H54 (cell line): ENCODE measurements at regions not wholly inside any gene's neighbourhood (a gene's known extent, or its start where the extent isn't known, plus 50 kb on each side); places are given as distances from the start of the nearest gene placed in this dataset.

Experiments used
- DNase-seq: peaks from one replicate; pipeline ENCODE4 v3.0.0; 2011; ENCODE audit warnings: low spot score, mixed read lengths; ENCODE audit not compliant: insufficient read length
- FAIRE-seq: peaks from 3 replicates; lab custom pipeline; 2011; peaks lifted over from hg19 to GRCh38; lab: Jason Lieb, UNC
- POLR2A ChIP-seq: IDR thresholded peaks from 2 replicates; pipeline ENCODE4 v1.6.1; 2011; ENCODE audit warnings: low read depth, mild to moderate bottlenecking, low read length

DNA sequence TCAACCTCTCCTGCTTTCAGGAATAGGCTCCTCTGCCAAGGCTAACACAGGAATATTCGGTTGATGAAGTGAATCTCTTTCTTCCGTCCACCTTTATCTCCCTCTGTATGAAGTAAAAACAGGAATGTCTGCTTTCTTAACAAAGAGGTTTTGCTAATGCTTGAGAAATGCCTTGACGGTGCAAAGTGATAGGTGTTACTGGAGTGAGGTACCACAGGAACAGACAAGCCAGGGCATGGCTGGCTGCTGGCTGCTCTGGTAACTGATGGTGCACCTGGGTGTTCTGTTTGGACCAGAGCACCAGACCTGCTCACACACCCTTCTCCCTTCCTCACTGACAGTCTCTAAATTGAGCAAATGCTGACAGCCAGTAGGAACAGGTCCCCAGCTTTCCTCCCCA lies 174.0 kb upstream of the FBXL4 start:
- TF ChIP-seq POLR2A: no peak
- FAIRE-seq (no peak), DNase-seq (no peak)

DNA sequence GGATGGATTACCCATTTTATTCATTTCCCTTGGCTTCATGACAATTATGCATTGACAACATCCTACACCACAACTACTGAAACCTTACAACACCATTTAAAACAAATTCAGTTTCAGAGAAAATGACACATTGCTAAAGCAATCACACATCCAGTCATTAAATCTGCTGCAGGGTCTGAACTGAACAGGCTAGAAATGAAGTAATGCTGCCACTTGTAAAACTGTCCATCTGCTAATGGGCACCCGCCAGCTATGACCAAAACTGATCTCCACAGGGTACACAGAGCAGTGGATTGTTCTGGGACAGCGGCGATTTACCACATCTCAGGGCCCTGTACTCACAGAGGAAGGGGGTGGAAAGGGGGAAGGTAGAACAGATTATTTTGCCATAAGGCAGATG lies 172.9 kb upstream of the FBXL4 start:
- DNase-seq: no peak
- no peak for TF ChIP-seq POLR2A
- FAIRE-seq: no peak

DNA sequence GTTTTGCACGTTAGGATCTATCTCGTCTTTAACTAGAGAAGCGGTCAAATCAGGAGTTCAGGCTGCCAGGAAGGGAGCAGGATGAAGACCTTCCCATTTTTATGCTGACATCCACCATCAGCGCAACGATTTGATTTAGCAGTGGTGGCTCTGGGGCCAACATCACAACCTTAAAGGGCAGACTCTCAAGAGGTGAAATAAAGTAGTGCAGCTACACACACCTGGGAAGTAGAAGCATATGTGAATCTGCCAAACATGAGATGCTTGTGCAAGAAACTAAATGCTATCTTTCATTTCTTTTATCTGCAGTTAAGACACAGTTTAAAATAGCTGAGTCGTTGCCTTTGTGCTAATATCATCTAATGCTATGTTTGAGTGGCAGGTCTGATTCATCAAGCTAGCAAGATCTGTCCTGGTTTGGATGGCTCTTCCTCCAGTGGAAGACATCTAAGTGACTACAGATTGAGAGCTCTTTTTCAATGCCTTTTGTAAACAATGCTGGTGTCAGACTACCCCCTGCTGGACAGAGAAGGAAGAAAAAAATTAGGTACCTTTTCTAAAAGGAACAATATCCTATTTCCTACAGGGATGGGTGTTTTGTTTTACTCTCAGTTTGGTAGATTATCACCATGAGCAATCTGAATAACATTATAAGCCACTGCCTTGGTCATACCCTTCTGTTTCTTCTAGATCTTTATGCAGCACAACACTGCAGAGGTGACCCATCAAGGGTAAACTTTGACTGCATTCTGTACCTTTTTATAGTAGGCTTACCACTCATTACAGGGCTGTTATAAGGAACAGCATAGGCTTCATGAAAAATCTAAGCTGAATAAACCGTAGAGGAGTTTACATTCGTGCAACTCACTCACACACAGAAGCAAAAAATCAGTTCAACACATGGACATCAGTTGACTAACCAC lies 171.6 kb upstream of the FBXL4 start:
- DNase-seq (peak; percentile 3), FAIRE-seq (peak; percentile 69)
- TF ChIP-seq POLR2A: no peak

DNA sequence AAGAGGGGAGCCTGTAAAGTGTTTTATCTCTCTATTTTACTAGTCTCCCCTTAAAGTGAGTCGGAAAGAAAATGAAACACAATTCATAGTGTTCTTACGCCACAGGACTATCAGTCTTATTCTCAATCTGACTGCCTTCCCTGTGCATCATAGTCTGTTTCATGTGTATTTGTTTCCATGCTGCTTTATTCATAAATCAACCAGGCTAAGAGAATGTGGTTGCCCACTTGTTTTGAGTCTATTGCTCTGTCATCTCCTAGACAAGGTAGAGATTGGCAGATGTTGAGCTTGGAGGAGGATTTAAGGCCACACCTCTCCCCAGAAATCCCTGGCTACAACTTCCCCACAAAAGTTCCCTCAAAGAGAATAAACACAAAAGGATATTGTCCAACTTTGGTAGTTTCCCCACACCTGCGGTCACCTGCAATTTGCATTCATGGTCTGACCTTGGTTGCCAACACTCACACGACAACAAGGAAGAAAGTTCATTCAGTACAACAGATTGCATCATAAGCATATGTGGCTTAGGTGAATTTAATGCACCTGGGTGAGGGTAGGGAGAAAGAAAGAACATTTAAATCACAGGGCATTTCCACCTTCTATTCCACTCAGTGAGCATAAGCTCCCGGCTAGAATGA lies 167.1 kb upstream of the FBXL4 start:
- DNase-seq (no peak), FAIRE-seq (no peak)
- TF ChIP-seq POLR2A: no peak

DNA sequence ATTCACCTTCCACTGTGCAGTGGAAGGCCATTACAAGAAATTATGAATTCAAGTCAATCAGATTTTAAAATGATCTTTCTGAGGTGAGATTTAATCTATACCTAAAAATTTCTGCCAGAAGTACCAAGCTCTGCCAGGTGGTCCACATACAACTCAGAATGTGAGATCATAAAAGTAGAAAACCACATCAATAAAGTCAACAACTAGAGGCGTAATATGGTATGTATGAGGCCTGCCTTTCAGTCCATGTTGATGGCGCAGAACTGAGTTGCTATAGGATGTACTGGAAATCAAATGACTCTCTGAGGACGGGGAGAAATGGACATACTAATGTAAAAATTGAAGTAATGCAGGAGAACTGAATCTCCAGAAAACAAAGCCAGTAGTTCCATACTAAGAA lies 163.8 kb upstream of the FBXL4 start:
- DNase-seq (no peak), FAIRE-seq (no peak)
- no peak for TF ChIP-seq POLR2A

DNA sequence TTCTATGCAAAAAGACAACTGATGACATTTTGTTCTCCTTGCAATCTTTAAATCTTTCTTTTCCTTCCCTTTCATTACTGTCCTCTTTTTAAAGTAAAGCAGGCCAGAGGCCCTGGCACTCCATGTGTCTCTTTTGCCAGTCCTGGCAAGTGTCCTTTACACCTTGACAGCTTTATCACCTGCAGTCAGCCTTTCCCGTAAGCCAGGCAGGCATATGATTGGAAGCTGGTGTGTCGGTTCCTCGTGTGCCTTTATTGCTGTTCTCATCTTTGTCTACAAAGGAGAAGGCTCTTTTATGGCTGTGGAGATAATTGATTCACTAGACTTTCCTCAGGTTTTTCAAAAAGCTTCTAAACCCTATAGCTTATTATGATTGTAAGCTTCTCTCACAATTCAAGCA lies 162.3 kb upstream of the FBXL4 start:
- no peak for DNase-seq
- no peak for TF ChIP-seq POLR2A
- FAIRE-seq: no peak

DNA sequence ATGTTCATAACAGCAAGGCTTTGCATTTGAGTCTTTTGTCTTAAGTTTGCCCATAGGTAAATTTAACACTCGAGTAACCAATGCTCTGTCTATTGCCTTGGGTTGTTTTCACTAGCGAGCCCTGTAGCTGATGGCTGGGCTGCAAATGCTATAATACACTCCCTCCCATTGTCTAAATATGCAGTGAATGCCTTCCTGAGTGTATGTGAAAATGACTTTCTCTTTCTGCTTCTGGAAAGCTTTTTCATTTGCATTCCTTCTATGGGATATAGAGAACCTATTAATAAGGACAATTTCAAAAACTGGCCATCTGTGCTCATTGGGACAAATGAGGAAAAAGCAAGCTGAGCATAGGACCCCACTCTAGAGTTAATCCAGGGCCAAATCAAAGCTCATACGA lies 156.5 kb upstream of the FBXL4 start:
- FAIRE-seq: no peak

DNA sequence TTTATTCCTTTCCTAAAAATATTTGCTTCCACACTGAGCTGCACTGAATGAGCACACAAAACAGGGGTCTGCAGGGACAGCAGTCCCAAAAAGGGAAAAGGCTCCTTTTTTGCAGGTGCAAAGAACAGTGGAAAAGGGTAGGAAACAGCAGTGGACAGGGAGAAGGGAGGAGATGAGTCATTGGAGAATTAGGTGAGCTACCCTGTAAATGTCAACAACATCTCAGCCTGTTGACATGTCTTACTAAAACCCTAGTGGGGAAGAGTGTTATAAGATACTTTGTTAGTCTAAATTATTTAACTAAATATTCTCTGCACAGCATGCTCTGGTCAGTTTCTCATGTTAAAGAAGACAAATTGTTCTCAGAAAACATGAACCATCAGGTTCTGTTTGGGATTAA lies 151.5 kb upstream of the FBXL4 start:
- no peak for TF ChIP-seq POLR2A
- FAIRE-seq (no peak), DNase-seq (no peak)

More for the DNA sequence above, 156.5 kb upstream of the FBXL4 start:
- DNase-seq: no peak
- no peak for TF ChIP-seq POLR2A

DNA sequence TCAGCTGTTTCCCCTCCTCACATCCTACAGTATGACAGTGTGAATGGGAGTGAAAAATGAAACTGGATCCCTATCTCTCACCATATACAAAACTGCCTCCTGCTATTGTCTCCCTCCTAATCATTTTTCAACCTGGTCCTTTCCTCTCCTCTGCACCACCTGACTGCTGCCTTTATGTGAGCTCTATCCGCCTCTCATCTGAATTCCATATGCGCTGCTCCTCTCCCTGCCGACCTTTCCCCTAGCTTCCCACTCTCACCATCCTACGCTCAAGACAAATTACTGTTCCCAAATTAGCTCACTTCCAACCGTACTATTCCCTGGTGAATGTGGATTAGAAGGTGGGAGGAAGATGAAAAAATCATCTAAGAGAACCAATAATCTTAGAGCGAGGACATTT lies 148.4 kb upstream of the FBXL4 start:
- FAIRE-seq (no peak), DNase-seq (no peak)
- no peak for TF ChIP-seq POLR2A

DNA sequence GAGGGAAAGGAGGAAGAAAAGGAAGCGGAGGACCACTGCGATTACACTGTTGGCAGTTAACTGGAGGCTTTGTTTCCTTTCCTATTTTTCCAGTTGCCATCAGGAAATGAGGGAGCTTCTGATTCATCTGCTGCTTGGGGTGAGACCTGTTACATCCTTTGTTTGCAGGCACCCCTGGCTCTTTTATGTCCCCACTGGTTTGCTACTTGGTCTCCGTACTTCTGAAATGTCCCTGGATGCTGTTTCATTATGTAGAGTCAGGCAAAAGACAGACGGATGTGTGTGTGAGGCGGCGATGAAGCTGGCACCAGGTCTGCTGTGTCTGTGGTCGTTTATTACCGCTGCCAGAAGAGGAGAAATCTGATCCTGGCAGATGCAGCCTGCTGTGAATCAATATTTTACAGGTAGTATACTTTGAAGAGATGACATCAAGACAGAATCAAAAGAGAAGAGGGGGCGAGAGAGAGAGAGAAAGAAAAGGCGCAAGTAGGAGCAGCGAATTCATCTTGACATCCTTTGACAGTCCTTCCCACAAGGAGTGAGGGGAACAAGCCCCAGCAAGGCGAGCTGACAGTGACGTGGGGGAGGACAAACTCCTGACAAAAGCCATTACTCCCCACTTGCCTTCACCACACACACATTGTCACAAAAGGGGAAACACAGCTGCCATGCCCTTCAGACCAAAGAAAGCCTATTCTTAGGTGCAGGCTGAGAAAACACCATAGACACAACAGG lies 145.9 kb upstream of the FBXL4 start:
- TF ChIP-seq POLR2A: no peak
- DNase-seq: no peak
- FAIRE-seq: no peak

DNA sequence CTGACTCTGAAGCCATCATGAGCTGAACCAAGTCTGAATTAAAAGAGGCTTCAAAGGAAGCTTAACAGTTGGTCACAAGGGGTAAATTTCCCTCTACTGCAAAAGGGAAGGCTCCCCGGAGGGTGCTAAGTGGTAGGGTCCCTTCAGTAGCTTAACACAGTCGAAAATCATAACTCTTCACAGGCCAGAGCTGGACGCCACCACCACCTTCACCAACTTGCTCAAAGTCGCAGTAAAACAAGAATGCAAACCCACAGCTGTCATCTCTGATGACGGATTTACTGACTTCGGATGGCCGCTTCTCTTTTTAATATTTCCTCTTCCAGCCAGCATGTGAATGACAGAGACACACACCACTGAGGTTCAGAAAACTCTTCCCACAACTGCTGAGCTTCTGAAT lies 144.7 kb upstream of the FBXL4 start:
- no peak for TF ChIP-seq POLR2A
- no peak for DNase-seq
- no peak for FAIRE-seq

DNA sequence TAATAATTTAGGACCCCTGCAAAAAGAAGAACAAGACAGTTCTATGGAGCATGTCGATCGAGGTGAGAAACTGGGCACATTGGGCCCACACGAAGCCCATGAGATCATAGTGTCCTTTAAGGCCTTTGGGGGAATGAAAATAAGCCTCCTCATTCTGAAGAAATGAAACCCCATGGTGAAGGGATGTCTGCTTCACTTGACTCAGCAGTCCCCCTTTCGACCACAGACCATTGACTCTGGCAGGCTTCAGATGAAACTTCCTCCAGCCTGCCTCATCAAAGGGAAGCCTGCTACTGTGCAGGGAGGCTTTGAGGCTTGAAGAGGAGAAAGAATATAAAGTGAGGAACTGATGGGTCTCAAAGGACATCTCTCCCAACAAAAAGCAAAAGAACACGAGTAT lies 144.2 kb upstream of the FBXL4 start:
- no peak for TF ChIP-seq POLR2A
- DNase-seq: no peak
- no peak for FAIRE-seq

DNA sequence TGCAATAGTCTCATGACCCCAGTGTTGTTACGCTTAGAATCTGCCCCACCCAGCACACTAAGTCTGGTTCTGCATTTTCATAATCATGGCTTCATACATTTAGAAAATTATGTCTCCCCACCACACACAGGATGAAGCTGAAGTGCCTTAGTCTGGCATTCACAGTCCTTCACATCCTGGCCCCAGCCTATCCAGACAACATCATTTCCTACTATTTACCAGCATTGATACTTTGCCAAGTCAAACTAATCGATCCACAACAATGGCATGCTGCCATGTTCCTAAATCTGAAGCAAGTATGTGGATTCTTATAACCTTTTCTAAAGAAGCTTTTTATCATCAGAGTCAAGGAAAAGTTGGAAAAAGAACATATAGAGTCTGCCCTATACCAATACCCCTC lies 132.4 kb upstream of the FBXL4 start:
- no peak for TF ChIP-seq POLR2A
- no peak for DNase-seq
- FAIRE-seq: no peak

DNA sequence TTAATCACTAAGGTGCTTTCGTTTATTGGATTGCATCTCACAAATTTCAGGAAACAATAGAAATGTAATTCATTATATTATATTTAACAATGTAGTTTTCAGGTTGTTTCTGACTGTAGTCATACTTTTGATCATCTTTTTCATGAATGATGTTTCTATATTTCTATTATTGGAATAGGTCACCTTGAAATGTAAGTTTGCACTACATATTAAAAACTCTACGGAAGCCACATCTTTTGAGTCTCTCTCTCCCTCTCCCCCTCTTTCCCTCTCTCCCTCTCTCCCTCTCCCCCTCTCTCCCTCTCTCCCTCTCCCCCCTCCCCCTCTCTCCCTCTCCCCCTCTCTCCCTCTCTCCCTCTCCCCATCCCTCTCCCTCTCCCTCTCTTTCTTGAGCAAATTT lies 131.3 kb upstream of the FBXL4 start:
- FAIRE-seq: no peak
- DNase-seq: no peak

More for the DNA sequence above, 131.3 kb upstream of the FBXL4 start:
- TF ChIP-seq POLR2A: no peak
